ENCODE measurements at regions not wholly inside any gene's neighbourhood (a gene's known extent, or its start where the extent isn't known, plus 50 kb on each side); places are given as distances from the start of the nearest gene placed in this dataset.

- H3K27ac Mint-ChIP-seq = no peak overlapping the region
- H3K4me1 Mint-ChIP-seq (ENCODE audit: low read depth) = no peaks in the 10 kb centered on the region
- no peak overlapping the region for H3K4me3 Mint-ChIP-seq
- H3K36me3 Mint-ChIP-seq (ENCODE audit: low read depth) = no peaks in the 10 kb centered on the region
- H3K27me3 Mint-ChIP-seq (ENCODE audit: low read depth) = no peaks in the 10 kb centered on the region
- H3K9me3 Mint-ChIP-seq = peaks cover 6% of the 10 kb centered on the region
Measured at GRCh38 chr11:80629466-80629865, 1188.6 kb upstream of the TENM4 start.

DNA sequence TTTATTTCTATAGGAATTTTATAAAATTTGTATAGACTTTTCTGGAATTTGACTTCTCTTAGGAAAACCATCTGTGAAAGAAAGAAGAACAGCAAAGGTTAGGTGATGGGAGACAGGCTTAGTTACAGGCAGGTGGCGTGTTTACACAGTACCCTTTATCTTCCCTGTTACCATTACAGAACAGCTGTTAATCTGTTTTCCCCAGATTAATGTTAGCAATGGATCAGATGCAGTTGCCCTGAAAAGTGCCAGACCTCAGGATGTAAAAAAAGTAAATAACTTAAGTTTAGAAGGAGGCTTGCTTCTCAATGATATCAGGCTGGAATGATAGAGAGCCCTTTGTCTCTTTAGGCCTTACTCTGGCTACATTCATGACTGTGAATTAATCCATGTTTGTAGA lies 1186.5 kb upstream of the TENM4 start:
- Mint-ChIP-seq H3K4me1 (ENCODE audit: low read depth) (no peaks in the 10 kb centered on the region), H3K4me3 (no peak overlapping the region), H3K9me3 (peaks cover 6% of the 10 kb centered on the region), H3K27me3 (ENCODE audit: low read depth) (no peaks in the 10 kb centered on the region), H3K36me3 (ENCODE audit: low read depth) (no peaks in the 10 kb centered on the region), H3K27ac (no peak overlapping the region)

DNA sequence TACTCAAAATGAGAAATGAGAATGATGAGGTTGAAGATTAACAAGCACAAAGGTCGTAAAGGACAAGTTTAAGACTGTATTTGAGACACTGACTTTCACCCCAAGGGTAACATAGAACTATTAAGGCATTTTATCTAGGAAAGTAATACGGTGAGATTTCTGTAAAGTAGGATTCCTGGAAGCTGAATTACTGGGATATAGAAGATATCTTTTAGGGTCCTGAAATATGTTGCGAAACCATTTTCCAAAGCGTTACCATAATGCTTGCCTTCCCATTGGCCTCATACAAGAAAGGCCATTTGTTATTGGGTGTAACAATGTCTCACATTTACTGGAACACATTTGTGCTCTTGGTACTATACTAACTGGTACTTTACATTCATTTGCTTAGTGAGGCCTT lies 1185.9 kb upstream of the TENM4 start:
- Mint-ChIP-seq H3K27me3 (ENCODE audit: low read depth) (no peaks in the 10 kb centered on the region), H3K36me3 (ENCODE audit: low read depth) (no peaks in the 10 kb centered on the region), H3K27ac (no peak overlapping the region), H3K4me3 (no peak overlapping the region), H3K9me3 (peaks cover 6% of the 10 kb centered on the region), H3K4me1 (ENCODE audit: low read depth) (no peaks in the 10 kb centered on the region)

- Mint-ChIP-seq H3K4me1 (ENCODE audit: low read depth) (no peaks in the 10 kb centered on the region), H3K36me3 (ENCODE audit: low read depth) (no peaks in the 10 kb centered on the region), H3K27me3 (ENCODE audit: low read depth) (no peaks in the 10 kb centered on the region), H3K27ac (no peak overlapping the region), H3K9me3 (peaks cover 6% of the 10 kb centered on the region), H3K4me3 (no peak overlapping the region)
Measured at GRCh38 chr11:80625563-80625962, 1184.7 kb upstream of the TENM4 start.

DNA sequence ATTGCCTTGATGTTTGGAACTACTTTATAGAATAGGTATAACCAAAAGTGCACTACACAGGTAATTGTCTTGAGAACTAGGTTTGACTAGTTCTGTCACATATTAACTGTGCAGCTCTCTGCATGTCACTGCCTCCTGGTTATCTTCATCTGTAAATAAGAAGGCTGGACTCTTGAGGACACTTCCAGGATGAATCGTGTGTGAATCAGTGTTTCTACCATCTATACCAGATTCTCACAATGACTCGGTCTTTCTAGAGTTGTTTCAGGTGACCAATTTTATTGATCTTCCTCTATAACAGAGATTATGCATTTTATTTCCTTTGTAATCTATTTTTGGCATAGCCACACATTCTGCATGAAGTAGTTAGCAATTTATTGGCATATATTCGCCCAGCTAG lies 1181.0 kb upstream of the TENM4 start:
- Mint-ChIP-seq H3K27ac (no peak overlapping the region), H3K4me3 (no peak overlapping the region), H3K36me3 (ENCODE audit: low read depth) (no peaks in the 10 kb centered on the region), H3K4me1 (ENCODE audit: low read depth) (no peaks in the 10 kb centered on the region), H3K9me3 (peaks cover 6% of the 10 kb centered on the region), H3K27me3 (ENCODE audit: low read depth) (no peaks in the 10 kb centered on the region)

DNA sequence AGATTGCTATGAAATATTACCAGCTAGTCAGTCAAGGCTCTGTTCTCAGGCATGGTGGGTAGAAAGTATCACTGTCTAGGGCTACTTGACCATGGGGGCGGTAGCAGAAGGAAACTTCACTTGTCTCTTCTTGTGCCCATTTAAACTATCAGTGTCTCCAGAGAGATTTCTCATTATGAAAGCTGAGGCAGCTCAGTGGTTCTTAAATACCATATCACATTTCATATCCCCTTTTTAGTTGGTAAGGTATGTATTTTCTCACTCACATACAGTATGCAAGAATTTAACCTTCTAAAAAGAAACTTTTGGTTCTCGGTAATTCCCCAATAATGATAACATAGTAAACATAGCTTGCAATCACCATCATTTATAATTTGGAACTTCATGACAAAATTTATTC lies 1180.0 kb upstream of the TENM4 start:
- no peaks in the 10 kb centered on the region for H3K9me3 Mint-ChIP-seq
- H3K36me3 Mint-ChIP-seq (ENCODE audit: low read depth) = no peaks in the 10 kb centered on the region
- no peaks in the 10 kb centered on the region for H3K4me1 Mint-ChIP-seq (ENCODE audit: low read depth)
- H3K27me3 Mint-ChIP-seq (ENCODE audit: low read depth) = no peaks in the 10 kb centered on the region
- no peak overlapping the region for H3K4me3 Mint-ChIP-seq
- no peak overlapping the region for H3K27ac Mint-ChIP-seq

- H3K27me3 Mint-ChIP-seq (ENCODE audit: low read depth) = no peaks in the 10 kb centered on the region
- no peaks in the 10 kb centered on the region for H3K36me3 Mint-ChIP-seq (ENCODE audit: low read depth)
- H3K9me3 Mint-ChIP-seq = peaks cover 8% of the 10 kb centered on the region
- H3K4me1 Mint-ChIP-seq (ENCODE audit: low read depth) = no peaks in the 10 kb centered on the region
- H3K27ac Mint-ChIP-seq = no peak overlapping the region
- no peak overlapping the region for H3K4me3 Mint-ChIP-seq
Measured at GRCh38 chr11:80617156-80617555, 1176.3 kb upstream of the TENM4 start.

DNA sequence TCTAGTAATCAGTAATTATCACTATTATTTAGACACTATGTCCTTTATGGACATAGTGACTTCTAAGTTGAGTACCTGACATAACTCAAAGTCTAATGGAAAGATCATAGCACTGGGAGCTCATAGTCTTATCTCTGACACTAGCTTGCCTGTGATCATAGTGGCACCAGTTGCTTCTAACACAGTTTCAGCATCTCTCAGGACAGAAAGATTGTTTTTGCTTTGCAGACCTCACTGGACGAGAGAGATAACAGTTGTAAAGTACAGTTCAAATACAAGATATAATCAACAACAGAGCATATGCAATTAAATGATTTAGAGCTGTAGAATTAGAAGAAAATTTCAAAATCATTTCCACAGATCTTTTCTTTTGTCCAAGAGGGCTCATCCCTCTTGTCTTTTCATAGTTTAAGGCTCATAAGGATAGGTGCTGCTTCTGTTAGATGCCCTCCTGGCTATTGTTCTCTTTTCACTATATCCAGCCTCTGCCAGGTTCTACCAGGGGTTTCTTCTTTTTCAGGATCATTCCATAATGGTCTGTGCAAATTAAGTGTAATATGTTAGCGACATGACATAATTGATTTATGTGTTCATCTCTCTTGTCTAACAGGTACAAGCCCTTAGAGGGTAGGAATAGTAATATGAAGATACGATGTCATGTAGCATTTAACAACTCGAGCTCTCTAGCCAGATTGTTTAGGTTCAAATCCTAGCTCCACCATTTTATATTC lies 1175.4 kb upstream of the TENM4 start:
- H3K27me3 Mint-ChIP-seq (ENCODE audit: low read depth) = no peaks in the 10 kb centered on the region
- H3K9me3 Mint-ChIP-seq = peaks cover 10% of the 10 kb centered on the region
- H3K36me3 Mint-ChIP-seq (ENCODE audit: low read depth) = no peaks in the 10 kb centered on the region
- H3K27ac Mint-ChIP-seq = no peak overlapping the region
- no peaks in the 10 kb centered on the region for H3K4me1 Mint-ChIP-seq (ENCODE audit: low read depth)
- H3K4me3 Mint-ChIP-seq = no peak overlapping the region

- Mint-ChIP-seq H3K27me3 (ENCODE audit: low read depth) (no peaks in the 10 kb centered on the region), H3K4me3 (no peak overlapping the region), H3K4me1 (ENCODE audit: low read depth) (no peaks in the 10 kb centered on the region), H3K36me3 (ENCODE audit: low read depth) (no peaks in the 10 kb centered on the region), H3K27ac (no peak overlapping the region), H3K9me3 (peaks cover 12% of the 10 kb centered on the region)
Measured at GRCh38 chr11:80613655-80614054, 1172.8 kb upstream of the TENM4 start.

DNA sequence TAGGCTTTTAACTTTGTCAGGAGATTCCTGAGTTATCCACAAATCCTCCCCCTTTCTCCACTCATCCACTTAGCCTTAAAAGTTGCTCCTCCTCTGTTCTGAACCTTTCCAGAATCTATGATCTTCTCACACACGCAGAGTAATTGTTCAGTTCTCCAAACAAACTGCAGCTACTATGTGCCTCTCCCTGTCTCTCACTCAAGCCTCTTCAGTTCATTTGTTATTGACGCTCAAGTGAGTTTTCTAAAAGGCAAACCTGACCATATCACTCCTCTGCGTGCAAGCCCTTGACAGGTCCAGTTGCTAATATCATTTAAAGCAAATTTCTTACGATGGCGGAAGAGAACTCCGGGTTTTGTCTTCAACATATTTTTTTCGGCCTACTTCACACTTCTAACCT lies 1169.7 kb upstream of the TENM4 start:
- Mint-ChIP-seq H3K4me1 (ENCODE audit: low read depth) (no peaks in the 10 kb centered on the region), H3K27ac (no peak overlapping the region), H3K27me3 (ENCODE audit: low read depth) (no peaks in the 10 kb centered on the region), H3K9me3 (peaks cover 12% of the 10 kb centered on the region), H3K4me3 (no peak overlapping the region), H3K36me3 (ENCODE audit: low read depth) (no peaks in the 10 kb centered on the region)

DNA sequence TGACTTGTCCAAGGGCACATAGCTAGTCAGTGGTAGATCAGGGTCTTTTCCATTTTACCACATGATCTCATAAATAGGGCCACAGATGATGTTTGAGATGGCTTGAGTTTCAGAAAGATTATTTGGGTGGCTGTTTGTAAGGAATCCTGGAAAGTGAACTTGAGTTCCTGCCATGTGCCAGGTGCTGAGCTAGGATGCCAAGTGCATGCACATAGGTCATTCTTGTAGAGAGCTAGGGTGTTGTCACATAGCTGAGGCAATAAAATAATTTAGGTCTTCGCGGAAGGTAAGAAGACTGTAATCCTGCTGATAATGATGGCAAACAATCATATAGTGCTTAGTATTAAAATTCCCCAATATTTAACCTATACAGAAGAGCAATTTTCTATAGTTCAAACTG lies 1162.6 kb upstream of the TENM4 start:
- Mint-ChIP-seq H3K9me3 (no peaks in the 10 kb centered on the region), H3K4me3 (no peak overlapping the region), H3K27me3 (ENCODE audit: low read depth) (no peaks in the 10 kb centered on the region), H3K27ac (no peak overlapping the region), H3K4me1 (ENCODE audit: low read depth) (no peaks in the 10 kb centered on the region), H3K36me3 (ENCODE audit: low read depth) (no peaks in the 10 kb centered on the region)

GRCh38 chr11:80598905-80599304 lies 1158.1 kb upstream of the TENM4 start:
- peaks cover 8% of the 10 kb centered on the region for H3K9me3 Mint-ChIP-seq
- H3K27ac Mint-ChIP-seq = no peak overlapping the region
- H3K4me3 Mint-ChIP-seq = no peak overlapping the region
- H3K36me3 Mint-ChIP-seq (ENCODE audit: low read depth) = no peaks in the 10 kb centered on the region
- no peaks in the 10 kb centered on the region for H3K4me1 Mint-ChIP-seq (ENCODE audit: low read depth)
- H3K27me3 Mint-ChIP-seq (ENCODE audit: low read depth) = no peaks in the 10 kb centered on the region

DNA sequence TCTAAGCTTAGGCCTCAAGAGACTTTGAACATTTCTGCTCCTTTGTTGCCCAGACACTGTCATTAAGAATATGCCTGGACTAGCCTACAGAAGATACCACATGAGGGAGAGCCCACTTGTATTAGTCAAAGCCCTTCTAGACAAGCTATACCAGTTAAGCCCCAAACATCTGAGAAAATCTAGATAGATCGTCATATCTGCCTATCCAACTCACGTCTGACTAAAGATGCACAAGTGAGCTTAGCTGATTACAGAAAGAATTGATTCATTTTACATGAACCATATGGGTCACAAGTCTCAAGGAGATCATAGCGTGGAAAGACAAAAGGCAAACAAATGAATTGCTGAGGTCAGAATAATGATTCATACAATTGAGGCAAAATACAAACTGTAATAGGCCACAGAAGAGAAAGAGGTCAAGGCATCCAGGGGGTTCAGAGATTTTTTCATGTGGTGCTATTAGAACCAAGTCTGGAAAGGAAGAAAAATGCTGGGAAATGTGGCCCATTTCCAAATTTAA lies 1155.5 kb upstream of the TENM4 start:
- H3K27ac Mint-ChIP-seq = no peak overlapping the region
- H3K9me3 Mint-ChIP-seq = peaks cover 13% of the 10 kb centered on the region
- H3K36me3 Mint-ChIP-seq (ENCODE audit: low read depth) = no peaks in the 10 kb centered on the region
- H3K27me3 Mint-ChIP-seq (ENCODE audit: low read depth) = no peaks in the 10 kb centered on the region
- no peaks in the 10 kb centered on the region for H3K4me1 Mint-ChIP-seq (ENCODE audit: low read depth)
- no peak overlapping the region for H3K4me3 Mint-ChIP-seq

- Mint-ChIP-seq H3K27me3 (ENCODE audit: low read depth) (no peaks in the 10 kb centered on the region), H3K4me3 (no peak overlapping the region), H3K36me3 (ENCODE audit: low read depth) (no peaks in the 10 kb centered on the region), H3K27ac (no peak overlapping the region), H3K4me1 (ENCODE audit: low read depth) (no peaks in the 10 kb centered on the region), H3K9me3 (peaks cover 13% of the 10 kb centered on the region)
Measured at GRCh38 chr11:80595011-80595410, 1154.2 kb upstream of the TENM4 start.

- H3K4me1 Mint-ChIP-seq (ENCODE audit: low read depth) = no peaks in the 10 kb centered on the region
Measured at GRCh38 chr11:80593648-80594374, 1153.0 kb upstream of the TENM4 start.

More at GRCh38 chr11:80593648-80594374, 1153.0 kb upstream of the TENM4 start:
- peaks cover 13% of the 10 kb centered on the region for H3K9me3 Mint-ChIP-seq
- H3K27me3 Mint-ChIP-seq (ENCODE audit: low read depth) = no peaks in the 10 kb centered on the region
- H3K4me3 Mint-ChIP-seq = no peak overlapping the region
- H3K36me3 Mint-ChIP-seq (ENCODE audit: low read depth) = no peaks in the 10 kb centered on the region
- H3K27ac Mint-ChIP-seq = no peak overlapping the region
